Glomerular visceral epithelial cell (primary cell): ENCODE measurements at regions not wholly inside any gene's neighbourhood (a gene's known extent, or its start where the extent isn't known, plus 50 kb on each side); places are given as distances from the start of the nearest gene placed in this dataset.
A peak's percentile ranks its signal among the peaks of the same experiment; 100 is the strongest.
"Not testable (repeated sequence)": the region's sequence is repeated elsewhere in the genome, so short reads cannot be mapped to it uniquely, and the experiment has no call there.

ENCODE experiments used
- DNase-seq: peaks from one replicate; pipeline ENCODE4 v3.0.0-alpha.2; 2016; ENCODE audit errors: extremely low spot score

- DNase-seq: peak; percentile 83
These were observed 664.8 kb upstream of the ZNF608 start for GRCh38 chr5:125411071-125411743.

- DNase-seq: peak; percentile 73
These were observed 665.5 kb upstream of the ZNF608 start for GRCh38 chr5:125411744-125412560.

GRCh38 chr5:125412561-125413495, 666.4 kb upstream of the ZNF608 start:
- DNase-seq: peak; percentile 98

- DNase-seq: peak; percentile 10
These were observed 667.2 kb upstream of the ZNF608 start for GRCh38 chr5:125413496-125414274.

- DNase-seq: no peak
These were observed 668.7 kb upstream of the ZNF608 start for GRCh38 chr5:125415126-125415525.

- DNase-seq: no peak
These were observed 669.6 kb upstream of the ZNF608 start for GRCh38 chr5:125416055-125416454.

GRCh38 chr5:125421006-125421405, 674.6 kb upstream of the ZNF608 start:
- DNase-seq: no peak

GRCh38 chr5:125422342-125422741, 675.9 kb upstream of the ZNF608 start:
- no peak for DNase-seq

- no peak for DNase-seq
These were observed 678.1 kb upstream of the ZNF608 start for GRCh38 chr5:125424402-125425141.

- no peak for DNase-seq
These were observed 683.1 kb upstream of the ZNF608 start for GRCh38 chr5:125429498-125429897.

- DNase-seq: peak; percentile 4
These were observed 687.0 kb upstream of the ZNF608 start for GRCh38 chr5:125433457-125433856.

GRCh38 chr5:125439243-125439642, 692.8 kb upstream of the ZNF608 start:
- no peak for DNase-seq

- DNase-seq: no peak
These were observed 694.5 kb upstream of the ZNF608 start for GRCh38 chr5:125440905-125441304.

GRCh38 chr5:125446986-125447385, 700.5 kb upstream of the ZNF608 start:
- no peak for DNase-seq

GRCh38 chr5:125450771-125451170, 704.3 kb upstream of the ZNF608 start:
- no peak for DNase-seq

GRCh38 chr5:125451622-125452021, 705.2 kb upstream of the ZNF608 start:
- no peak for DNase-seq

GRCh38 chr5:125452991-125453390, 706.6 kb upstream of the ZNF608 start:
- no peak for DNase-seq

GRCh38 chr5:125455041-125455440, 708.6 kb upstream of the ZNF608 start:
- peak; percentile 4 for DNase-seq

GRCh38 chr5:125456005-125456404, 709.6 kb upstream of the ZNF608 start:
- not testable (repeated sequence) for DNase-seq

GRCh38 chr5:125457617-125458016, 711.2 kb upstream of the ZNF608 start:
- no peak for DNase-seq

GRCh38 chr5:125458949-125459348, 712.5 kb upstream of the ZNF608 start:
- DNase-seq: not testable (repeated sequence)
